GM10266 (cell line): ENCODE measurements at regions not wholly inside any gene's neighbourhood (a gene's known extent, or its start where the extent isn't known, plus 50 kb on each side); places are given as distances from the start of the nearest gene placed in this dataset.

Experiments used
- DNase-seq: peaks from one replicate; pipeline ENCODE4 v3.0.0; 2012; ENCODE audit errors: extremely low spot score
- TF ChIP-seq, protein P1 (sequence below): IDR thresholded peaks from 2 replicates; pipeline ENCODE4 v1.5.1; 2012; ENCODE audit warnings: mild to moderate bottlenecking, low read depth; ENCODE audit not compliant: control insufficient read depth, insufficient read depth; ENCODE audit errors: missing control alignments

DNA sequence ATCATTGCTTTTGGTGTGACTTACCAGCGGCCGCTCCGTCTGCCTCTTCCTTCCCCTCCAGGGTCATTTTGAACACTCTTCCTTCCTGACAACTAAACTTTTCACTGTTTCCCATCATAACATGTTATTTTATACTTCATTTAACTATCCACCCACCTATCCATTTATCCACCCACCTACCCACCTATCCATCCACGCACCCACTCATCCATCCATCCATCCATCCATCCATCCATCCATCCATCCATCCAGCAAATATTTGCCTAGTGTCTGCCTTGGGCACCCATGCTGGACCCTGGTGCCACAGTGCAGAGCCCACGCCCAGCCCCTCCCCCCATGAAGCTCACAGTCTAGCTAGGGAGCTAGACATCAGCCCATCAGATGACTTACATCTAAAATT, 254.9 kb downstream of the TLE3 start:
- DNase-seq: no peak
- TF ChIP-seq, protein P1, sequence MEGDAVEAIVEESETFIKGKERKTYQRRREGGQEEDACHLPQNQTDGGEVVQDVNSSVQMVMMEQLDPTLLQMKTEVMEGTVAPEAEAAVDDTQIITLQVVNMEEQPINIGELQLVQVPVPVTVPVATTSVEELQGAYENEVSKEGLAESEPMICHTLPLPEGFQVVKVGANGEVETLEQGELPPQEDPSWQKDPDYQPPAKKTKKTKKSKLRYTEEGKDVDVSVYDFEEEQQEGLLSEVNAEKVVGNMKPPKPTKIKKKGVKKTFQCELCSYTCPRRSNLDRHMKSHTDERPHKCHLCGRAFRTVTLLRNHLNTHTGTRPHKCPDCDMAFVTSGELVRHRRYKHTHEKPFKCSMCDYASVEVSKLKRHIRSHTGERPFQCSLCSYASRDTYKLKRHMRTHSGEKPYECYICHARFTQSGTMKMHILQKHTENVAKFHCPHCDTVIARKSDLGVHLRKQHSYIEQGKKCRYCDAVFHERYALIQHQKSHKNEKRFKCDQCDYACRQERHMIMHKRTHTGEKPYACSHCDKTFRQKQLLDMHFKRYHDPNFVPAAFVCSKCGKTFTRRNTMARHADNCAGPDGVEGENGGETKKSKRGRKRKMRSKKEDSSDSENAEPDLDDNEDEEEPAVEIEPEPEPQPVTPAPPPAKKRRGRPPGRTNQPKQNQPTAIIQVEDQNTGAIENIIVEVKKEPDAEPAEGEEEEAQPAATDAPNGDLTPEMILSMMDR: no peak

DNA sequence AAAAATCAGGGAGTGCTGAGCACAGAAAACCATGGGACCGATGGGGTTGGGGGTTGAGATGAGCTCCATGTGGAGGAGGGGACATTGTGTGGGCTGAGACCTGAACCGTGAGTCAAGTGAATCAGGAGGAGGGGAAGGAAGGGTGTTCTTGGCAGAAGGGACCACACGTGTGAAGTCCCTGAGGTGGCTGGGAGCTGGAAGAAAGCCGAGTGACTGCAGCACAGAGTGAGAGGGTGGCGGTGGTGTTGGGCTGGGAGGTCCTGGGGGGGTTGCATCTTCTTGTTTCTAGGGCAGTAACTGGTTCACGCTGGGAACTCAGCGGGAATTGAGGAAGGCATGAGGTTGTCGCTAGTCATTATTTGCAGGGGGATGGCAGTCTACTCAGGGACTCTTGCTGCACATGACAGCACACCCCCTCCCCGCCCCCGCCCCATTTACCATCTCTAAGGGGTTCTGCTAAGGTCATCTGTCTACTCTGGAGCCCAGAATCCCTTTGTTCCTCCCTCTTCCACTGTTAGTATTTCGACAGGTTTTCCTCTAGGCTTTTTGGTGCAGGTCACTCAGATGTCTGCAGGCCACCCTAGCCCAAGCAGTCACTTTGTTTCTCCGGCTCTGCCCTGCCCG, 254.3 kb downstream of the TLE3 start:
- no peak for DNase-seq
- TF ChIP-seq, protein P1: no peak

DNA sequence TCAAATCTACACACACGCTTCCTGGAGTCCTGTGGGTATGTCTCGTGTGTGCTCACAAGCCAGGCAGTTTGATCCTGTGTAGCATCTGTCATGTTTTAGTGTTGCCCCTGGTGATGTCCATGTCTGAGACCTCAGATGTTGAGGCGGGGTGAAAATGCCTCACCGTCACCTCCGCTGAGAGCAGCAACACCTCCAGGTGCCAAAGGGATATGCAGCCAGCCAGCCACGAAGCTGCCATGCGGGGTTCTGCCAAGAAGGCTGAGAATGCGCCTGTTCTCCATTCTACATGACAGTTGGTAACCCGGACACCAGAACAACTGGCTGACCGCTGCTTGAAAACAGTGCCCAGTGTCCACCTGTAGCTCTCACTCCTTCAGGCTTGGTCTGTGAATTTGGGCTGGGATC, 253.8 kb downstream of the TLE3 start:
- TF ChIP-seq, protein P1: no peak
- no peak for DNase-seq

DNA sequence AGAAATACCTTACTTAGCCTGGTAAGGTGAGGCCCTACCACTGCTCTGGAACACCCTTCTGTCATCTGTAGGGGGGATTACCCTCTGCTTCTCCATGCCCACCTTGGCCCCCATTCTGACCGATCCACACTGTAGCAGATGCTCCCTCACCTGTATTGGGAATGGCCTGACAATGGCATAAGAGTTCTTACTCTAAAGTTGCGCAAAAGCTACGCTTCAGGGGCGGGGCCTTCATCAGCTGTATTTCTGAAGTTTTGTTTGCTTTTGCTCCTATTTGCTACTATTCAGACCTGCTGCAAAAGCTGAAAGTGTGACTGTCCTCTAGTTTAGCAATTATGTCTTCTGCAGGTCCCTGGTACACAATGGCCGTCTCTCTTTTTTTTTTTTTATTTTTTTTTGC, 252.6 kb downstream of the TLE3 start:
- DNase-seq: no peak

DNA sequence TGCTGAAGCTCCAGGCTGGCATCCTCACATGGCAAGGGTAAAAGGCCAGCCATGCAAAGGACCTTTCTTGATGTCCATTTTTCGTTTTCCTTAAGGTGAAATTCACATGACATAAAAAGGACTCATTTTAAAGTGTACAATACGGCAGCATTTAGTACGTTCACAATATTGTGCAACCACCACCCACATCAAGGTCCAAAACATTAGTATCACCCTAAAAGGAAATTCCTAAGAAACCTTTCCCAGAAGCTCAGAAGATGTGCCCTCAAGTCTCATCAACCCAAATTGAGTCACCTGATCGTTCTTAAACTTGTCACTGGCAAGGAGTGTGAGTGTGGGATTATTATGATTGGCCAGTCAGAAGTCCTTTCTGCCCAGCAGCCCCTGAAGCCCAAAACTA, 250.1 kb downstream of the TLE3 start:
- no peak for DNase-seq
- TF ChIP-seq, protein P1: no peak

More for the DNA sequence above, 252.6 kb downstream of the TLE3 start:
- TF ChIP-seq, protein P1: no peak

DNA sequence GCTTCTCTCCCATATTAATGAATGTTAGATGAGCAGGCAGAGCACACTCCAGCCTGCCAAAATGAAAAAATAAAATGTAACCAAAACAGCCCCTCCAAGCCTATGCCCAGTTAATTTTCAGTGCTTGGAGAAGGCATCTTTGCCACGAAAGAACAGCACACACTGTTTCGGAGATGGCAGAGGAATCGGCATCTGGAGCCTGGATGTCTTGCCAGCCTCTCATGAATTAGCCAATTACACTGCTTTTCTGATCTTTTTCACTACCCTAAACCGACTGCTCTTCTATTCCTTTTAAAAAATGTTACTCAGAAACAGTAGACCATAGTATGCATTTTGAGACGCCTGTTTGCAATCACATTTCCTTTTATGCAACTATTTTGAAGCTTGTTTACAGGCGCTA, 249.6 kb downstream of the TLE3 start:
- DNase-seq: no peak

More for the DNA sequence above, 249.6 kb downstream of the TLE3 start:
- TF ChIP-seq, protein P1: no peak
